GM18519 (cell line): ENCODE measurements at regions not wholly inside any gene's neighbourhood (a gene's known extent, or its start where the extent isn't known, plus 50 kb on each side); places are given as distances from the start of the nearest gene placed in this dataset.
"Not testable (repeated sequence)": the region's sequence is repeated elsewhere in the genome, so short reads cannot be mapped to it uniquely, and the experiment has no call there.

Experiments used
- ATAC-seq: cut with Tn5 transposase; IDR thresholded peaks from one replicate; pipeline ENCODE4 v1.9.1; 2021; ENCODE audit warnings: mild to moderate bottlenecking, moderate library complexity; ENCODE audit not compliant: unreplicated experiment, low FRiP score

DNA sequence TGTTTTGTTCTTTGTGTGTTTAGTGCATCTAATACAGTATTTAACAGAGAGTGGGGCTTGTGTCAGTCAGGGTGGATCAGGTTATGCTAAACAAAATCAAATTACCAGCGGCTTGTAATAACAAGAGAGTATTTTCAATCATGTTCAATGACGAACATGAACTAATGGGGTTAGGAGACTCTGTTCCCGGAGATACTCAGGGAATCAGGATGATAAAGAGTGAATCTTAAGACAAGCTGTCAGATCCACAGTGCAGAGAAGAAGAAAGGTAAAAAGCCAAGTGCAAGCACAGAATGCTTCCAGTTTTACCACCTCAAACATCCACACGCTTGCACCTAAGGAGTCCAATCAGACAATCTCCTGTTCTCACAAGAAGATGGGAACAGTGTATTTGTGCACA is 1331.5 kb upstream of the TMEM132C start:
- no peak for ATAC-seq

DNA sequence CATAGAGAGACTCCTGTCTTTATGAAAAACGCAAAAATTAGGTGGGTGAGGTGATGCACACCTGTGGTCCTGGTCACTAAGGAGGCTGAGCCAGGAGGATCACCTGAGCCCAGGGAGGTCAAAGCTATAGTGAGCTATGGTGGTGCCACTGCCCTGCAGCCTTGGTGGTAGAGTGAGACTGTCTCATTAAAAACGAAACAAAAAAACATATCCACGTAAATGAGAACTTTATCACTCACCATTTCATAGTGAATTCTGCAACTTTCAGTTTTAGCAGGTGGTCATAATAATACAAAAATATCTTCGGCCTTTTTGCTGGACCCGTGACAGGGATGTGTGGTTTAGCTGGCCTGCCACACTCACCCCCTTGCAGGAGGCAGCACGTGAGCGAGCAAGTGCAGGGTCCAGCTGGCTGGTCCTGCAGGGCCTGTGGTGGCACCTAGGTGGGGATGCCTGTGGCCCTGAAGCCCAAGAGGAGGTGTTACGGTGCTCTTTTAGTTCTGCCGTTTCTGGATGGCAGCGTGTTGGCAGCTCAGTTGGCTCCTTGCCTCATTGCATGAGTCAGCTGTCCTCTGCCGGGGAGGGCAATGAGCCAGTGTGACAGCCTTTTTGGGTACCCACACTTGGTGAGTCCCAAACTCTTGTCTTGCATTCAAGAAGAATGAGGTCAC is 1330.7 kb upstream of the TMEM132C start:
- no peak for ATAC-seq

DNA sequence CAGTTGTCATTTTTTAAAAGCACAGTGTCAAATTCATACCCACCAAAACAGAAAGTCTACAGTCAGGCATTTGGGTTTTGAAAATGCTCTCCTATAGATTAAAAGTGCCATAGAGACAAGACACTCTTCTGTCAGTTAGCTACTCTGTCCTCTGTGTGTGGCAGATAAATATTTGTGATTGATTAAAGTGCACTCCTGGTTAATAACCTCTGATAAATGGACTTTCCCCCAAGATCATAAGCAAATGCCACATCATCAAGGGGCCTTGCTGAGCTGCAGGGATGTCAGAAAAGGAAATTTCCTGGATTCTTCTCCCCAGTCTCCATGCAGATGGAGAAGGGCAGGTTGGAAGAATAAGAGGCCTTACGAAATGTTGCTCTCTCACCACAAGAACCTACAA is 1329.5 kb upstream of the TMEM132C start:
- ATAC-seq = no peak

DNA sequence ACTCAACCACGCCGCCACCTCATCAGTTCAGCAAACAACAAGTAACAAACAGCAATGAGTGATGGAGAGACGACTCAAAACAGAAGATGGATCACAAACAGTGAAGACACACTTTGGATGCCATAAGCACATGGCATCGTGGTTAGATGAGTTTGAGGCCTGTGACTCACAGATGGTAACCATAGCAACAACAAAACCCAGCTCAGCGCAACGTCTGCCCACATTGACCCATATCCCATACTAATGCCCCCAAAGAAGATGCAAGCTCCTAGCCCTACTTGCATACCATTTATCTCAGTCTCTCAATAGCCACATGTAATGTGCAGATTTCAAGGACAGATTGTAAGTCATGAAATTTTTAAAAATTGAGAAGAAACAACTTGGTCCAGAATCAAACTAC is 1322.3 kb upstream of the TMEM132C start:
- no peak for ATAC-seq

DNA sequence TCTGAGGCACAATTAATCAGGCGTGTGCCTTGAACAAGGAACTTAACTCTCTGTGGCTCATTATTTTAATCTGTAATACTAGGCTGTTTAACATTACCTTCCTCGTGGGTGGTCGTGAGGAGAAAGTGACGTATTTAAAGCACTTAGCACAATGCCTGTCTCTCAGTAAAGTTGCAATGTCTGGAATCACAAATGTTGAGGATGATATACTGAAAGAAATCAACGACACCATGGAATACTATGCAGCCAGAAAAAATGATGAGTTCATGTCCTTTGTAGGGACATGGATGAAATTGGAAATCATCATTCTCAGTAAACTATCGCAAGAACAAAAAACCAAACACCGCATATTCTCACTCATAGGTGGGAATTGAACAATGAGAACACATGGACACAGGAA is 1320.0 kb upstream of the TMEM132C start:
- ATAC-seq = not testable (repeated sequence)

GRCh38 chr12:126949558-126949957 is 1317.4 kb upstream of the TMEM132C start:
- no peak for ATAC-seq

DNA sequence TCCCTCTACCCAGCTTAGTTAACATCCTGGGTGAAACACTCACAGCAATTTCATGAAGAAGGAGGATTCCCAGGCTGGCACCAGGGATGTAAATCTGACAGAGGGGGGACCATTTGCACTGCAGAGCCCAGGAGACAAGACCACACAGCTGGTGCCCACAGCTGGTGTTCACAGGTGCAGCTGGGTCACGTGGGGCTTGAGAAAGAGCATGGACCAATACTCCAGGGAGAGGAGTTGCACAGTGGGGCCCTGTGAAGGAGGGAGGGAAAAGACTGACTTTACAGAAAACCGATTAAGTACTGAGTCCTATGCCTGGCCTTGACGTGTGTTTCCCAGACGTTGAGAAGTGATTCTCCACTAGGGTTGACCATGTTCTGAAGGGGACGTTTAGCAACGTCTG is 1316.7 kb upstream of the TMEM132C start:
- ATAC-seq = no peak

DNA sequence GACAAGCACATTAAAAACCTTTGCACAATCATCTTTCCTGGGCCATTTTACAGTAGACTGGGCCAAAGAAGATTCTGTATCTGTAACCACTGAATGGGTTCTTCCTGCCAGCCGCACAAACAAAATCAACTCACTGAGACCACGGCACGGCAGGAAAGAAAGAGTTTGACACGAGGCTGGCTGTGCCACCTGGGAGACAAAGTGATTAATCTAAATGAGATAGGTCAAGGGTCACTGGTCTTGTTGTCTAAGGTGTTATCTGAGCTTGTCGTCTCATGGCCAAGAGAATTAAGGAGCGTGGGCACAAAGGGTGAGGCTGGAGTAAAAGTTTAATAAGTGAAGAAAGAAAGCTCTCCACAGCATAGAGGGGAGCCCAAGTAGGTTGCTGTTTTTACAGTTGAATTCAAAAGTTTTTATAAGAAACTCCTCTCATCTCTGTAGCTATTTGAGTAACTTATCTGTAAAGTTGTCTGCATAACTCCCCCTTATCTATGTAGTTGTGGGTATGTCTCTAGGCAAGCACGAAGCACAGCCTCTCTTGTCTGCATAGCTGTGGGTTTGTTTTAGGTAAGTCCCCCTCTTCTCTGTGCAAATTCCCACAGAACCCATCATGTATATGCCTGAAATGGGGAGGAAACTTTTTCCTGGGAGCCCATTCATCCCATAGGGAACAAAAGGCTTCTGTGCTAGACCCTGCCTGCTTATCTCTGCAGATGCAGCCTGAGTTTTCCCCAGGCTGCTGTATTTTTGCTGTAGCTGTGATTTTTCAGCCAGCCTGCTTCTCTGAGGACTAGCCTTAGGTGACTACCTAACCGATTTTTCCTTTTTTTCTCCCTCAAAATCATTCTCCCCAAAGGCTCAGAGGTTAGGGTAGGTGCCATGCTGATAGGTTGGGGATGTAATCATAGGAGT is 1314.6 kb upstream of the TMEM132C start:
- ATAC-seq = no peak

- no peak for ATAC-seq
Measured at GRCh38 chr12:126953365-126953889, 1313.5 kb upstream of the TMEM132C start.

DNA sequence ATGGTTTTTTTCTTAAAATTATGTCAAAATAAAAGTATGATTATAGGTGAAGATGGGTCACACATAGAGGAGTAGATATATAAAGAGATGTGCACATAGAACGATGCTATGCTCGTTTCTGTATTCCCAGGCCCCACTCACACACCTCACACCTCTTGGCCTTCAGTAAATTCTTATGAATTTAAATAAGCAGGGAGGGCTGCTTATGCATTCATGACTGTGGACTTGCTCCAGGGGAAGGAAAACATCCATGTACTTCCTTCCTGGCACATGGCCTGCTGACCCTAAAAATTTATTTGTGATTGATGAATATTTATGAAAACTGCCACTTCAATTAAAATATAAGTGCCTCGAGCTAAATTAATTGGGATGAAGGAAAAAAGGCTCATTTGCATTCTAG is 1306.7 kb upstream of the TMEM132C start:
- no peak for ATAC-seq

- no peak for ATAC-seq
Measured at GRCh38 chr12:126960709-126961108, 1306.3 kb upstream of the TMEM132C start.

- no peak for ATAC-seq
Measured at GRCh38 chr12:126963825-126964224, 1303.1 kb upstream of the TMEM132C start.

- ATAC-seq = no peak
Measured at GRCh38 chr12:126966498-126966897, 1300.5 kb upstream of the TMEM132C start.

DNA sequence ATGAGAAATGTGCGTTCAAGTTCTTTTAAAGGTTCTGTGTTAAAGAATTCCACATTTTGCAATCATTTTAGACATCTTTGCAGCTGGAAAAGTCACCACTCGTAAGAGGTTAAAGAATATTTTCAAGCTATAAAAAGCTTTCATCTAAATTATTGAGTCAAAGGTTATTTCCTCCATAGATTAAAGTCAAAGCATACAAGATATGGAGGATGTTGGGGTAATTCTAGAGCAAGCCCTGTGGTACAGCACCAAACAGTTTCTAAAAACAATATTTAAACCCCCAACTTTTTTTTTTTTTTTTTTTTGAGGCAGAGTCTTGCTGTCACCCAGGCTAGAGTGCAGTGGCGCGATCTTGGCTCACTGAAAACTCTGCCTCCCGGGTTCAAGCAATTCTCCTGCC is 1299.8 kb upstream of the TMEM132C start:
- no peak for ATAC-seq

DNA sequence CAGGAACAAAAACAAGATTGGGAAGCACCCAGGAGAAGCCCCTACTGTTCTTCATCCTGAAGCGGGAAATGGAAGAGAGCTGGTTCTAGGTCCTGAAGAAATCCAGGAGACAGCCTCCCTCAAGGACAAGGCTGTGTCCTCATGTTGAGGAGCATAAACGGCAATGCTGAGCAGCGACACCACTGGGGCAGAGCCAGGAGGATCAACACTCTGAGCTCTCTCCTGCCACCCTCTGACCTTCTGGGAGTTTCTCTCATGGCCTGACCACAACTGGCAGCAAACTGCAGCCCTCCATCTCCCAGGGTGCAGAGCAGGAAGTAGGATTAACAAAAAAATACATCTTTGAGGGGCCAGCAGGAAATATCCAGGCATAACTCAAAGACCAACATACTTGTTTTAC is 1292.2 kb upstream of the TMEM132C start:
- no peak for ATAC-seq

DNA sequence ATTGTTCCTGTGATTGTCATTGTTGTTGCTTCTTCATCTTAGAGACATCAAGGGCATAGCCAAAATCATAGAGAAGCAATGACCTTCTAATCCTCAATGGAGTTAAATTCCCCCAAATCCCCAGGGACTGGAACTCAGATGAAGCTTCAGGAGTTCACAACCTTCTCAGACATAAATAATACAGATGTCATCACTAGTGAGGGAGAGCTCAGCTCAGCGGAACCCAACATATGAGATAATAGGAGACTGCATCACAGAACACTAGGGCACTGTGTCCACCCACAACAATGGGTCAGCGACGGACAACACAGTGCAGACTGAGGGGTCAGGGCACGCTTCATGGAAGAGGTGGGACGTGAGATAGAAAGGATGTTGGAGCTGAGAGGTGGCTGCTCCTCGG is 1290.4 kb upstream of the TMEM132C start:
- ATAC-seq = no peak

GRCh38 chr12:126979564-126979963 is 1287.4 kb upstream of the TMEM132C start:
- ATAC-seq = not testable (repeated sequence)

- ATAC-seq = no peak
Measured at GRCh38 chr12:126982707-126983106, 1284.3 kb upstream of the TMEM132C start.

DNA sequence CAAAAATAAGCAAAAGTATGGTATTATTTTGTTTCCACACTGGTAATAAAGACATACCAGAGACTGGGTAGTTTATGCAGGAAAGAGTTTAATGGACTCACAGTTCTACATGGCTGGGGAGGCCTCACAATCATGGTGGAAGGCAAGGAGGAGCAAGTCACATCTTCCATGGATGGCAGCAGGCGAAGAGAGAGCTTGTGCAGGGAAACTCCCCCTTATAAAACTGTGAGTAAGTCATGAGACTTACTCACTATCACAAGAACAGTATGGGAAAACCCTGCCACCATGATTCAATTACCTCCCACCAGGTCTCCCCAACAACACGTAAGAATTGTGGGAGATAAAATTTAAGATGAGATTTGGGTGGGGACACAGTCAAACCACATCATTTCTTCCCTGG is 1283.2 kb upstream of the TMEM132C start:
- not testable (repeated sequence) for ATAC-seq

DNA sequence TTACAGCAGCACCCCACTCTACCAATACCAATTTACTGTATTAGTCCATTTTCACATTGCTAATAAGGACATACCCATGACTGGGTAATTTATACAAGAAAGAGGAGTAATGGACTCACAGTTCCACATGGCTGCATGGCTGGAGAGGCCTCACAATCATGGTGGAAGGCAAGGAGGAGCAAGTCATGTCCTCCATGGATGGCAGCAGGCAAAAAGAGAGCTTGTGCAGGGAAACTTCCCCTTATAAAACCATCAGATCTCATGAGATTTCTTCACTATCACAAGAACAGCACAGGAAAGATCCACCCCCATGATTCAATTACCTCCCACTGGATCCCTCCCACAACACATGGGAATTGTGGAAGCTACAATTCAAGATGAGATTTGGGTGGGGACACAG is 1281.3 kb upstream of the TMEM132C start:
- not testable (repeated sequence) for ATAC-seq

DNA sequence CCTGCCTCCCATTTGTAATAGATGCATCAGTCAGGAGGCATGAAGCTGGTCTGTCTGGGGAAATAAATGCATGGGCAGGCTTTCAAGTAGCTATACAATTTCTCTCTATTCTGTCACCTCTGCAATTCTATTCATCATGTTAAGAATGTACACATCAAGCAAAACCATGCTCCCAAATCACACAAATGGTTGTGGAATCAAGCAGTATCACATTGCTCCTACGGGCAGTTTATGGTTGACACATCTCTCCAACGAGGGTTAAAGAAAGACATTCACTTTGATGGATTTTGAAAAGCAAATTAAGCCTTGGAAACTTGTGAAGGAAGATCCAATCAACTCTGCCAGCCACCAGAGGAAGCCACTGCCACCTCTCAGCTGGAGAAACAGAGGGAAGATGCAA is 1277.4 kb upstream of the TMEM132C start:
- no peak for ATAC-seq

DNA sequence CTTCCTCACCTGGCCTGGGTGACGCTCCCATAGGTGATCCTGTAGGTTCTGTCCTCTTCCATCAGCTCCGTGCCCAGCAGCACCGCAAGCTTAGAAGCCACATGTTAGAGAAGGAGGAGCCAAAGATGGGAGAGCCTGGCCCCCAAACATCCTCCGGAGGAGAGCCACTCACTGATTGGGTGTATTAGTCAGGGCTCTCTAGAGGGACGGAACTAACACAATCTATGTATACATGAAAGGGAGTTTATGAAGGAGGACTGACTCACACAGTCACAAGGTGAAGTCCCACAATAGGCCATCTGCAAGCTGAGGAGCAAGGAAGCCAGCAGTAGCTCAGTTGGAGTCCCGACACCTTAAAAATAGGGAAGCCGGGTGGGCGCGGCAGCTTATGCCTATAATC is 1273.1 kb upstream of the TMEM132C start:
- no peak for ATAC-seq
